GM19455 (cell line): ENCODE measurements at regions not wholly inside any gene's neighbourhood (a gene's known extent, or its start where the extent isn't known, plus 50 kb on each side); places are given as distances from the start of the nearest gene placed in this dataset.

Experiments used
- ATAC-seq: cut with Tn5 transposase; IDR thresholded peaks from one replicate; pipeline ENCODE4 v1.9.1; 2021; ENCODE audit not compliant: unreplicated experiment

DNA sequence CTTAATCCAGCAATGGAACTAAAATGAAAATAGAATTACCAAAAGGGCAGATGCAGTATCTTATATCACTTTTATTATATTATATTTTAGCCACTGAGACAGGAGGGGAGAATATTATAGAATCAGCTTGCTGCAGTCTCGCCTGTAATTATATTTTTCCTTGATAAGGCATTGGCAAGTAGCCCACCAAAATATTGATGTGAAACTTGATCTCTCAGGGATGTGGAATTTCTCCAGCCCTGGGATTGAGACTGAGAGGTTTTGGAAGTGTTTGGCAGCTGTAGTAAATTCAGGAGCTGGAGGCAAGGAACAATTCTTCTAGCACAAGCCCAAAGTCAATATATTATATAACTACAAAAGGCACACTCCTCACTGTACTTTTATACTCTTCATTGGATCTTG is 142.1 kb upstream of the ADAMTSL1 start:
- ATAC-seq, result no peak

DNA sequence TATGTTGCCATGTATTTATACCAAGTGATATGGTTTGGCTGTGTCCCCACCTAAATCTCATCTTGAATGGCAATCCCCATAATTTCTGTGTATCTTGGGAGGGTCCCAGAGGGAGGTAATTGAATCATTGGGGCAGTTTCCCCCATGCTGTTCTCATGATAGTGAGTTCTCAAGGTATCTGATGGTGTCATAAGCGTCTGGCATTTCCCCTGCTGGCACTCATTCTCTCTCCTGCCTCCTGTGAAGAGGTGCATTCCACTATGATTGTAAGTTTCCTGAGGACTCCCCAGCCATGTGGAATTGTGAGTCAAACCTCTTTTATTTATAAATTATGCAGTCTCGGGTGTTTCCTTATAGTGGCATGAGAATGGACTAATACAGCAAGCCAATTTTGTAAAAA is 140.8 kb upstream of the ADAMTSL1 start:
- no peak for ATAC-seq

GRCh38 chr9:18335825-18336224 is 138.1 kb upstream of the ADAMTSL1 start:
- no peak for ATAC-seq

DNA sequence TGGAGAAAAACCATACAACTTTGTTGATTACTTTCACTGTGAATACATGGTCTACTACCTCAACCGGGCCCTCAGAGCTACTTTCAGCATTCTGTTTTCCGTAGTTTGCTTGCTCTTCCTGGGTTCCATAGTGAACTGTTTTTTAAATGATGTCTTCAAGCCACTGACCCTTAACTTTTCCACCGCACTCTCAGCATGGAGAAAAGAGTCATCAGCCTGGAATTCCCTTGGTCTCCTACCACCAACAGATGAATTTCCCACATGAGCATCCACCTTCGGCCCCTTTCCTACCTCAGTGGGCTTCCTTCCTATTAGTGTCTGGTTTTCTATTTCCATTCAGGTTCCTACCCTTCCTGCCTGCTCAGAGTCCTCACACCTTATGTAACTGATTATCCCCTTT is 135.9 kb upstream of the ADAMTSL1 start:
- no peak for ATAC-seq

GRCh38 chr9:18343784-18344183 is 130.2 kb upstream of the ADAMTSL1 start:
- ATAC-seq, result no peak

GRCh38 chr9:18346745-18347144 is 127.2 kb upstream of the ADAMTSL1 start:
- no peak for ATAC-seq

GRCh38 chr9:18347386-18348082 is 126.4 kb upstream of the ADAMTSL1 start:
- no peak for ATAC-seq

- no peak for ATAC-seq
Measured at GRCh38 chr9:18348083-18348475, 125.9 kb upstream of the ADAMTSL1 start.

DNA sequence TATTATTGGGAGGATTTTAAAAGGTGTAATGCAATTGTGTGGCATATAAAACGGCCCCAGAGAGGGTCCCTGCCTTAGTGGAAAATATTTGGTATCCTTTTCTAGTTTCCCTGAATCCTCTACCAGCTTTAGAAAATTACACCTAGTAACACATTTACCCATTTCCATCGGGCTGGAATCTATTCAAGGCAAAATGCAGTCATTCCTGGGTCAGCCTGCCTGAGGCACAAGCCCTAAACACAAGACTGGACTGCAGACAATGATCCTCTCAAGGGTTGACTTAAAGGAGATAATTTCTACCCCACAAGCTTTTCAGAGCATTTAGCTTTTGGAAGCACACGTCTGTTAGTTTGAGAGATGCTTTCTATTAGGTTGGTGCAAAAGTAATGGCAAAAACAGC is 124.4 kb upstream of the ADAMTSL1 start:
- no peak for ATAC-seq

GRCh38 chr9:18350036-18350435 is 123.9 kb upstream of the ADAMTSL1 start:
- no peak for ATAC-seq

GRCh38 chr9:18350995-18351595 is 122.9 kb upstream of the ADAMTSL1 start:
- no peak for ATAC-seq

- no peak for ATAC-seq
Measured at GRCh38 chr9:18352711-18353110, 121.2 kb upstream of the ADAMTSL1 start.

GRCh38 chr9:18353473-18353872 is 120.5 kb upstream of the ADAMTSL1 start:
- no peak for ATAC-seq

DNA sequence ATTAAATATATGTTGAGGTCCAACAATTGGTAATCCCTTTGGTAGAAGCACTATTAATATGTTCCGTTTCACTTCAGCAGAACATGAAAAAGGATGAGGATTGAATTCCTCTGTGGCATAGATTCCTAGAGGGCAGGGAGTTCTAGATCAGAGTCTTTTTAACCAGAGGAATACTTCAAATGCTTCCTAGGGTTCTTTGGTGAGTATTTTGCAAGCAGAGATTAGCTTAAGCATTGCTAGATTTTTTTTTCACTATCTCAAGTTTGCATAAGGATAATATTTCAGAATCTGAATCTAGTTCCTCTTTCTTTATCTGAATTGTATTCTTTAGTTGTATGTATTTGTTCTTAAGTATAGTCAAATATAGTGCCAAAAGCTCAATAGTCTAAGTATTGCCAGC is 116.6 kb upstream of the ADAMTSL1 start:
- no peak for ATAC-seq

- ATAC-seq, result no peak
Measured at GRCh38 chr9:18358325-18358724, 115.6 kb upstream of the ADAMTSL1 start.

DNA sequence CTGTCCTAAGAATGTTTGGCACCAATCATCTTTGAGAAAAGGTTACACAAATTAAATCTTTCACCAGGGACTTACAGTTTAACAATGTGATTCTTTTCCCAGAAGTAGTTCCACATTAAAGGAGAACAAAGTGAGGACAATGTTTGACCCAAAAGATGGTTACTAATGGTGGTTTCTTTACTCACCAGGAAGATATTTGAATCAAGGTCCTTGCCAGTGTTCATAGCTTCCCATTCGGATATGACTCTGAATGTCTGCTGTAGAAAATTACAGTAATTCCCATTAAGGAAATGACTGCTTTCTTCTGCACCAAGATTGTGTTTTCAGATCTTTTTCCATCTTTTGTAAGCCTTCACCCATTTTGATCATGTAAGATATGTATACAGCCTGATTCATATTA is 114.6 kb upstream of the ADAMTSL1 start:
- ATAC-seq, result no peak

DNA sequence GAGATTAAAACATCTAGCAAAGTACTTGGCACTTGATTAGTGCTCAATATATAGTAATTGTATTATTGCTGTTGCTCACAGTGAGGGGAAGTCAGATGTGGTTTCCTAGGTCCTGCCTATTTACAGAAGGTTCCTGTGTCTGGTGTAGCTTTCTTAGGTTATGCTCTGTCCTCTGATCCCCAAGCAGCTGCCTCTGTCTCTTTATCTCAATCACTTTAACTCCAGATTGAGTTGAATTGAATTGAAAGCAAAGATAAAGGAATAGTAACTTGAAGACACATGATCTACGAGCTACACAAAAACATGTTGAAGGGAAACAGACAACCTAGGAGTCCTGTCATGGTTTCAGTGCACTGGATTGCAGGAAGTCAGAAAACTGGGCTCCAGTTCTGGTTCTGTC is 113.9 kb upstream of the ADAMTSL1 start:
- ATAC-seq, result no peak

DNA sequence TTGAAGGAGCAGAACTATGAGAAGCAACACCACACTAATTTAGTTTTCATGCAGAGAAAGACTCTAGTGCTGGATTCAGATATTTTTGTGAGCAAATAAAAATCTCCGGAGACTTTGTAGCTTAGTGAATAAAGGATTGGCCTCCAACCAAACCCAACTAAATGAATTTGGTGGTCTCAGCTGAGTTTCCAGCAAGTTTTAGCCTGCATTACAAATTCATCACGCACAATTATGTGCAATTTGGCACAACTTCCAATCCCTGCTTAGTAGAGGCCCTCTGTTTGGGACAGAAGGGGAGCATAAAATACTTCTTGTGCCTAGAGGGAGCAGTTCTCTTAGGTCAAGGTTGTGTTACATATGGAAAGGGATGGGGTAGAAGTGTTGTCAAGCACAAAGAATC is 112.3 kb upstream of the ADAMTSL1 start:
- no peak for ATAC-seq

DNA sequence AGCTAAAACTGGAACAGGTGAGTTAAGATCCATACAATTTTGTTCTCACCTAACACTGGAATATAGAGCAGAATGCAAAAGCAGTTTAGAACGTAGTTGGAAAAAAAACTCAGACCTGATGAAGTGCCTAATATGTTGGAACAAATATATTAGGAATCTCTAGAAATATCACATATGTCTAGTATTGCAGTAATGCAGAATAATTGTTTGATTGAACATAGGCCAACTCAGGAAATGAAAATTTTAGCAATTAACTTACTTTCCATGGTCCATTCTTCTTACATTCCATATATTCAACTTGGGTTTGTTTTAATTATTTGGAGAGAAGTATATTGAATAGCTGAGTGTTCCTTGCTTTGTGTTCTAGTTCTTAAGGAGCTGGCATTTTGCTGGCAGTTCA is 111.8 kb upstream of the ADAMTSL1 start:
- no peak for ATAC-seq

- ATAC-seq, result no peak
Measured at GRCh38 chr9:18362901-18363685, 110.9 kb upstream of the ADAMTSL1 start.

DNA sequence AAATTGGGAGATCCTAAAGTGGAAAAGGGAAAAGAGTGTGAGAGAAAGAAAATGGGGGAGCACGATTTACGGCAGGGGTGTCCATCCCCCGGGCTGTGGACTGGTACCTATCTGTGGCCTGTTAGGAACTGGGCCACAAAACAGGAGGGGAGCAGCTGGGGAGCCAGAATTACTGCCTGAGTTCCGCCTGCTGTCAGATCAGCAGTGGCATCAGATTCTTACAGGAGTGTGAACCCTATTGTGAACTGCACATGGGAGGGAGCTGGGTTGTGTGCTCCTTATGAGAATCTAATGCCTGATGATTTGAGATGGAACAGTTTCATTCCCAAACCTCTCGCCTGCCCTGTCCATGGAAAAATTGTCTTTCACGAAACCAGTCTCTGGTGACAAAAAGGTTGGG is 108.3 kb upstream of the ADAMTSL1 start:
- ATAC-seq, result no peak

DNA sequence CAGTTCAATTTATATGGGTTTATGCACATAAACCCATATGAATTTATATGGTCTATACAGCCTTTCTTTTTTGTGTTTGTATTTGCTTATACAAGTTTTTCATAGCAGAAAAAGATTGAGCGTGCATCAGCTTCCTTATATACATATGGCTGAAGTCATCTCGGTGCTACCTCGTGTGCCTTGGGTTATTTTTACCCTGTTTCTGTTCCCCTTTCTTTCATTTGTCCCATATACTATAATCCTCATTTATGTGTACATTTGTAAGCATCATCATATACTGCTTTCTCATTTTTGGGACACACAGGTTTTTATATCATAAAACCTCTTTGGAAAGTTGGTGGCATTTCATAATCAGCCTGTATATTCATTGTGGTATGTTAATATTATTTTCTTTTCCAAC is 107.8 kb upstream of the ADAMTSL1 start:
- ATAC-seq, result no peak
